ENCODE measurements at regions not wholly inside any gene's neighbourhood (a gene's known extent, or its start where the extent isn't known, plus 50 kb on each side); places are given as distances from the start of the nearest gene placed in this dataset.

- TF ChIP-seq FOXP2 (optimal IDR thresholded peaks at IDR 0.05; ENCODE audit: control extremely low read depth, extremely low read length, insufficient read depth) (no peak), EZH2 (IDR thresholded peaks at IDR 0.05) (no peak)
- no peaks in the 10 kb centered on the region for H3K36me3 ChIP-seq (ENCODE audit: insufficient read depth, low read length)
- H3K4me3 ChIP-seq = no peak overlapping the region
- H3K9me3 ChIP-seq (ENCODE audit: low read depth, low read length) = no peaks in the 10 kb centered on the region
- H3K9ac ChIP-seq (ENCODE audit: insufficient read length) = no peak overlapping the region
- no peak for DNase-seq (ENCODE audit: low read depth, low spot score)
- H3K27ac ChIP-seq = no peak overlapping the region
These were observed 327.5 kb upstream of the ZNF521 start for GRCh38 chr18:25679491-25679890.

GRCh38 chr18:25678221-25678620 is 326.3 kb upstream of the ZNF521 start:
- TF ChIP-seq EZH2 (IDR thresholded peaks at IDR 0.05) = no peak
- TF ChIP-seq POLR2AphosphoS5 (IDR thresholded peaks at IDR 0.05; ENCODE audit: borderline replicate concordance, low read depth, low read length) = no peak
- no peak for TF ChIP-seq FOXP2 (optimal IDR thresholded peaks at IDR 0.05; ENCODE audit: control extremely low read depth, extremely low read length, insufficient read depth)
- Histone ChIP-seq H3K9me3 (ENCODE audit: low read depth, low read length) (no peaks in the 10 kb centered on the region), H3K27ac (no peak overlapping the region), H3K4me3 (no peak overlapping the region), H3K36me3 (ENCODE audit: insufficient read depth, low read length) (no peaks in the 10 kb centered on the region), H3K9ac (ENCODE audit: insufficient read length) (no peak overlapping the region)
- DNase-seq (ENCODE audit: low read depth, low spot score) = no peak

- DNase-seq (ENCODE audit: low read depth, low spot score) = no peak
- TF ChIP-seq POLR2AphosphoS5 (IDR thresholded peaks at IDR 0.05; ENCODE audit: borderline replicate concordance, low read depth, low read length) (no peak), FOXP2 (optimal IDR thresholded peaks at IDR 0.05; ENCODE audit: control extremely low read depth, extremely low read length, insufficient read depth) (no peak), EZH2 (IDR thresholded peaks at IDR 0.05) (no peak)
- H3K9me3 ChIP-seq (ENCODE audit: low read depth, low read length) = no peaks in the 10 kb centered on the region
- no peak overlapping the region for H3K27ac ChIP-seq
- no peak overlapping the region for H3K9ac ChIP-seq (ENCODE audit: insufficient read length)
- H3K4me3 ChIP-seq = no peak overlapping the region
- H3K36me3 ChIP-seq (ENCODE audit: insufficient read depth, low read length) = no peaks in the 10 kb centered on the region
These were observed 323.3 kb upstream of the ZNF521 start for GRCh38 chr18:25675123-25675850.

- Histone ChIP-seq H3K4me3 (no peak overlapping the region), H3K9ac (ENCODE audit: insufficient read length) (no peak overlapping the region), H3K9me3 (ENCODE audit: low read depth, low read length) (no peaks in the 10 kb centered on the region), H3K36me3 (ENCODE audit: insufficient read depth, low read length) (no peaks in the 10 kb centered on the region), H3K27ac (no peak overlapping the region)
- no peak for DNase-seq (ENCODE audit: low read depth, low spot score)
- TF ChIP-seq EZH2 (IDR thresholded peaks at IDR 0.05) (no peak), FOXP2 (optimal IDR thresholded peaks at IDR 0.05; ENCODE audit: control extremely low read depth, extremely low read length, insufficient read depth) (no peak), POLR2AphosphoS5 (IDR thresholded peaks at IDR 0.05; ENCODE audit: borderline replicate concordance, low read depth, low read length) (no peak)
These were observed 322.2 kb upstream of the ZNF521 start for GRCh38 chr18:25674183-25674582.

GRCh38 chr18:25672490-25672889 is 320.5 kb upstream of the ZNF521 start:
- H3K9me3 ChIP-seq (ENCODE audit: low read depth, low read length) = no peaks in the 10 kb centered on the region
- DNase-seq (ENCODE audit: low read depth, low spot score) = no peak
- no peak overlapping the region for H3K27ac ChIP-seq
- H3K4me3 ChIP-seq = no peak overlapping the region
- H3K36me3 ChIP-seq (ENCODE audit: insufficient read depth, low read length) = no peaks in the 10 kb centered on the region
- no peak for TF ChIP-seq POLR2AphosphoS5 (IDR thresholded peaks at IDR 0.05; ENCODE audit: borderline replicate concordance, low read depth, low read length)
- no peak overlapping the region for H3K9ac ChIP-seq (ENCODE audit: insufficient read length)

- no peak for DNase-seq (ENCODE audit: low read depth, low spot score)
- Histone ChIP-seq H3K36me3 (ENCODE audit: insufficient read depth, low read length) (no peaks in the 10 kb centered on the region), H3K9ac (ENCODE audit: insufficient read length) (no peak overlapping the region), H3K9me3 (ENCODE audit: low read depth, low read length) (no peaks in the 10 kb centered on the region), H3K27ac (no peak overlapping the region), H3K4me3 (no peak overlapping the region)
- TF ChIP-seq FOXP2 (optimal IDR thresholded peaks at IDR 0.05; ENCODE audit: control extremely low read depth, extremely low read length, insufficient read depth) = no peak
- no peak for TF ChIP-seq EZH2 (IDR thresholded peaks at IDR 0.05)
- TF ChIP-seq POLR2AphosphoS5 (IDR thresholded peaks at IDR 0.05; ENCODE audit: borderline replicate concordance, low read depth, low read length) = no peak
These were observed 317.8 kb upstream of the ZNF521 start for GRCh38 chr18:25669741-25670140.

GRCh38 chr18:25662272-25662671 is 310.3 kb upstream of the ZNF521 start:
- Histone ChIP-seq H3K27ac (no peak overlapping the region), H3K4me3 (no peak overlapping the region), H3K9ac (ENCODE audit: insufficient read length) (no peak overlapping the region), H3K9me3 (ENCODE audit: low read depth, low read length) (no peaks in the 10 kb centered on the region), H3K36me3 (ENCODE audit: insufficient read depth, low read length) (no peaks in the 10 kb centered on the region)
- DNase-seq (ENCODE audit: low read depth, low spot score) = no peak
- TF ChIP-seq POLR2AphosphoS5 (IDR thresholded peaks at IDR 0.05; ENCODE audit: borderline replicate concordance, low read depth, low read length) (no peak), EZH2 (IDR thresholded peaks at IDR 0.05) (no peak), FOXP2 (optimal IDR thresholded peaks at IDR 0.05; ENCODE audit: control extremely low read depth, extremely low read length, insufficient read depth) (no peak)

- no peak for DNase-seq (ENCODE audit: low read depth, low spot score)
- TF ChIP-seq POLR2AphosphoS5 (IDR thresholded peaks at IDR 0.05; ENCODE audit: borderline replicate concordance, low read depth, low read length) (no peak), EZH2 (IDR thresholded peaks at IDR 0.05) (no peak), FOXP2 (optimal IDR thresholded peaks at IDR 0.05; ENCODE audit: control extremely low read depth, extremely low read length, insufficient read depth) (no peak)
- Histone ChIP-seq H3K9ac (ENCODE audit: insufficient read length) (no peak overlapping the region), H3K4me3 (no peak overlapping the region), H3K9me3 (ENCODE audit: low read depth, low read length) (no peaks in the 10 kb centered on the region), H3K27ac (no peak overlapping the region), H3K36me3 (ENCODE audit: insufficient read depth, low read length) (no peaks in the 10 kb centered on the region)
These were observed 309.9 kb upstream of the ZNF521 start for GRCh38 chr18:25661831-25662230.

- no peak for DNase-seq (ENCODE audit: low read depth, low spot score)
- H3K27ac ChIP-seq = no peak overlapping the region
- no peaks in the 10 kb centered on the region for H3K9me3 ChIP-seq (ENCODE audit: low read depth, low read length)
- TF ChIP-seq FOXP2 (optimal IDR thresholded peaks at IDR 0.05; ENCODE audit: control extremely low read depth, extremely low read length, insufficient read depth) (no peak), POLR2AphosphoS5 (IDR thresholded peaks at IDR 0.05; ENCODE audit: borderline replicate concordance, low read depth, low read length) (no peak), EZH2 (IDR thresholded peaks at IDR 0.05) (no peak)
- H3K4me3 ChIP-seq = no peak overlapping the region
- H3K9ac ChIP-seq (ENCODE audit: insufficient read length) = no peak overlapping the region
- no peaks in the 10 kb centered on the region for H3K36me3 ChIP-seq (ENCODE audit: insufficient read depth, low read length)
These were observed 307.6 kb upstream of the ZNF521 start for GRCh38 chr18:25659541-25659940.

Data from SK-N-MC (cell line).